Nephron progenitor cell (in vitro differentiated cells): ENCODE measurements at regions not wholly inside any gene's neighbourhood (a gene's known extent, or its start where the extent isn't known, plus 50 kb on each side); places are given as distances from the start of the nearest gene placed in this dataset.

Experiments
- DNase-seq: peaks from one replicate; pipeline ENCODE4 v3.0.0; 2021
- H3K27ac Mint-ChIP-seq: 2 replicates; pipeline ENCODE4 v1.8.0; 2021; ENCODE audit warnings: mild to moderate bottlenecking, moderate library complexity, mixed read lengths
- H3K27me3 Mint-ChIP-seq: 2 replicates; pipeline ENCODE4 v1.8.0; 2021; ENCODE audit warnings: mild to moderate bottlenecking, low read depth, mixed read lengths; ENCODE audit not compliant: poor library complexity
- H3K36me3 Mint-ChIP-seq: 2 replicates; pipeline ENCODE4 v1.8.0; 2021; ENCODE audit warnings: low read depth, mixed read lengths
- H3K4me1 Mint-ChIP-seq: 2 replicates; pipeline ENCODE4 v1.8.0; 2021; ENCODE audit warnings: mixed read lengths
- H3K4me3 Mint-ChIP-seq: 2 replicates; pipeline ENCODE4 v1.8.0; 2021; ENCODE audit warnings: mild to moderate bottlenecking, moderate library complexity, mixed read lengths
- H3K9me3 Mint-ChIP-seq: 2 replicates; pipeline ENCODE4 v1.8.0; 2021; ENCODE audit warnings: mild to moderate bottlenecking, moderate library complexity, mixed read lengths
- CTCF ChIP-seq: fragments of 200-600 bp; sonication (generic); IDR thresholded peaks from 2 replicates; pipeline ENCODE4 v1.5.0; 2021; ENCODE audit warnings: antibody characterized with exemption

GRCh38 chr2:17084877-17085276, 419.2 kb upstream of the CYRIA start:
- no peak for TF ChIP-seq CTCF
- DNase-seq: no peak
- Mint-ChIP-seq H3K4me3 (no peak overlapping the region), H3K4me1 (no peaks in the 10 kb centered on the region), H3K36me3 (no peaks in the 10 kb centered on the region), H3K27ac (no peak overlapping the region), H3K27me3 (no peaks in the 10 kb centered on the region), H3K9me3 (peaks cover 8% of the 10 kb centered on the region)

- H3K9me3 Mint-ChIP-seq: peaks cover 18% of the 10 kb centered on the region
- H3K4me3 Mint-ChIP-seq: no peak overlapping the region
- no peak for DNase-seq
- TF ChIP-seq CTCF: no peak
- no peak overlapping the region for H3K27ac Mint-ChIP-seq
- peaks cover 4% of the 10 kb centered on the region for H3K36me3 Mint-ChIP-seq
- no peaks in the 10 kb centered on the region for H3K27me3 Mint-ChIP-seq
- H3K4me1 Mint-ChIP-seq: no peaks in the 10 kb centered on the region
These were observed 418.3 kb upstream of the CYRIA start for GRCh38 chr2:17083902-17084301.

DNA sequence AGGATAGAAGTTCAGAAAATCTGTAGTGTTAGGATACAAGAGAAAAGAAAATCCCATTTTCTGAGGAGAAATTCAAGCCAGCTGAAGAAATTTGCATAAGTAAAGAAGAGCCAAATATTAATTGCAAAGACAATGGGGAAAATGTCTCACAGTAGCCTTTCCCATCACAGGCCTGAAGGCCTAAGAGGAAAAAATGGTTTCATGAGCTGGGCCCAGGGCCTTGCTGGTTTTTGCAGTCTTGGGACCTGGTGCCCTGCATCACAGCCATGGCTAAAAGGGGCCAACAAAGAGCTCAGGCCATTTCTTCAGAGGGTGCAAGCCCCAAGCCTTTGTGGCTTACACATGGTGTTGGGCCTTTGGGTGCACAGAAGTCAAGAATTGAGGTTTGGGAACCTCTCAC, 413.6 kb upstream of the CYRIA start:
- DNase-seq: no peak
- Mint-ChIP-seq H3K27ac (no peak overlapping the region), H3K27me3 (no peaks in the 10 kb centered on the region), H3K4me1 (peaks cover 5% of the 10 kb centered on the region), H3K9me3 (peaks cover 29% of the 10 kb centered on the region), H3K36me3 (peaks cover 13% of the 10 kb centered on the region), H3K4me3 (no peak overlapping the region)
- TF ChIP-seq CTCF: no peak

- no peak overlapping the region for H3K4me3 Mint-ChIP-seq
- H3K36me3 Mint-ChIP-seq: peaks cover 13% of the 10 kb centered on the region
- no peak for TF ChIP-seq CTCF
- peaks cover 5% of the 10 kb centered on the region for H3K4me1 Mint-ChIP-seq
- DNase-seq: no peak
- no peaks in the 10 kb centered on the region for H3K27me3 Mint-ChIP-seq
- peaks cover 35% of the 10 kb centered on the region for H3K9me3 Mint-ChIP-seq
- no peak overlapping the region for H3K27ac Mint-ChIP-seq
These were observed 410.9 kb upstream of the CYRIA start for GRCh38 chr2:17076533-17076932.

GRCh38 chr2:17070711-17071110, 405.1 kb upstream of the CYRIA start:
- no peak overlapping the region for H3K27ac Mint-ChIP-seq
- no peaks in the 10 kb centered on the region for H3K27me3 Mint-ChIP-seq
- H3K4me3 Mint-ChIP-seq: no peak overlapping the region
- H3K36me3 Mint-ChIP-seq: no peaks in the 10 kb centered on the region
- peaks cover 20% of the 10 kb centered on the region for H3K9me3 Mint-ChIP-seq
- TF ChIP-seq CTCF: no peak
- peaks cover 4% of the 10 kb centered on the region for H3K4me1 Mint-ChIP-seq
- DNase-seq: no peak

GRCh38 chr2:17069564-17069963, 403.9 kb upstream of the CYRIA start:
- TF ChIP-seq CTCF: no peak
- Mint-ChIP-seq H3K9me3 (peaks cover 20% of the 10 kb centered on the region), H3K27me3 (no peaks in the 10 kb centered on the region), H3K4me1 (peaks cover 4% of the 10 kb centered on the region), H3K27ac (no peak overlapping the region), H3K4me3 (no peak overlapping the region), H3K36me3 (no peaks in the 10 kb centered on the region)
- no peak for DNase-seq
